Neutrophil (primary cell): ENCODE measurements at regions not wholly inside any gene's neighbourhood (a gene's known extent, or its start where the extent isn't known, plus 50 kb on each side); places are given as distances from the start of the nearest gene placed in this dataset.

Experiments
- H3K27ac ChIP-seq: fragments of 200-600 bp; sonication (generic); 2 replicates; pipeline ENCODE4 v1.5.1; 2016; ENCODE audit warnings: mild to moderate bottlenecking, moderate library complexity
- H3K27me3 ChIP-seq: fragments of 200-600 bp; sonication (generic); 2 replicates; pipeline ENCODE4 v1.6.0; 2016; ENCODE audit warnings: mild to moderate bottlenecking
- H3K36me3 ChIP-seq: fragments of 200-600 bp; sonication (generic); 2 replicates; pipeline ENCODE4 v1.5.1; 2017
- H3K4me1 ChIP-seq, 2 experiments: fragments of 200-600 bp in 1 of 2; sonication (generic) in 1 of 2; 1 replicate in 1 of 2; 2 replicates in 1 of 2; pipeline versions ENCODE4 v1.5.1 to v1.6.1; 2013 to 2016; ENCODE audit warnings: low read depth in 1 of 2, low read length in 1 of 2, mild to moderate bottlenecking in 1 of 2, moderate library complexity in 1 of 2; ENCODE audit not compliant: control insufficient read depth in 1 of 2, insufficient read depth in 1 of 2
- H3K4me3 ChIP-seq, 2 experiments: fragments of 200-600 bp in 1 of 2; sonication (generic) in 1 of 2; 1 replicate in 1 of 2; 2 replicates in 1 of 2; pipeline ENCODE4 v1.5.1; 2013 to 2016; ENCODE audit warnings: low read depth in 1 of 2, low read length in 1 of 2, mild to moderate bottlenecking in 1 of 2, moderate library complexity in 1 of 2
- H3K9me3 ChIP-seq: fragments of 200-600 bp; sonication (generic); 2 replicates; pipeline ENCODE4 v1.5.1; 2016
- TF ChIP-seq, protein P1 (sequence below): fragments of 200-600 bp; sonication (generic); IDR thresholded peaks from 2 replicates; pipeline ENCODE4 v1.5.1; 2016; ENCODE audit warnings: antibody characterized with exemption

DNA sequence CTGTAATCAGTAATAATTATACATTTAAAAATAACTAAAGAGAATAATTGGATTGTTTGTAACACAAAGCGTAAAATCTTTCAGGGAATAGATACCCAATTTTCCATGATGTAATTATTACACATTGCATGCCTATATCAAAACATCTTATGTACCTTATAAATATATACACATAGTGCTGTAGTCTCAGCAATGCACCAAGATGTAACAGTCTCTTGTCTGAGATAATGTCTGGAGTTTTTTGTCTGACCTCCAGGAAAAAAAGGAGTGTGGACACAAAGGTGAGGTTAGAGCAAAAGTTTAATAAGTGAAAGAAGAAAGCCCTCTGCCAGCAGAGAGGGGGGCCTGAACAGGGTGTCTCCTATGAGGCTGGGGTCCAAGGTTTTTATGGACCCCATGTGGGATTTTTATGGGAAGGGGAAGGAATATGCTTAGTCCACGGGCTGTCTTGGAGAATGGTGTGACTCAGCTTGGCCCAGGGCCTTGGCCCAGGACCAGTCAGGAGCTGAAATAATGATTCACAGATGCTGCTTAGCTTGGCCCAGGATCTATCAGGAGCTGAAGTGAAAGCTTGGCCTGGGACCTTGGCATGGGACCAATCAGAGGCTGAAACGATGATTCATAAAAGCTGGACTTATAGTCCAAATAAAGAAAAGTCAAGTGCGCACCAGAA lies 545.0 kb downstream of the ZPLD1 start:
- Histone ChIP-seq H3K4me3 (no peak overlapping the region), H3K9me3 (no peaks in the 10 kb centered on the region), H3K27ac (no peak overlapping the region), H3K36me3 (no peaks in the 10 kb centered on the region), H3K27me3 (no peaks in the 10 kb centered on the region), H3K4me1 (no peaks in the 10 kb centered on the region)
- TF ChIP-seq, protein P1, sequence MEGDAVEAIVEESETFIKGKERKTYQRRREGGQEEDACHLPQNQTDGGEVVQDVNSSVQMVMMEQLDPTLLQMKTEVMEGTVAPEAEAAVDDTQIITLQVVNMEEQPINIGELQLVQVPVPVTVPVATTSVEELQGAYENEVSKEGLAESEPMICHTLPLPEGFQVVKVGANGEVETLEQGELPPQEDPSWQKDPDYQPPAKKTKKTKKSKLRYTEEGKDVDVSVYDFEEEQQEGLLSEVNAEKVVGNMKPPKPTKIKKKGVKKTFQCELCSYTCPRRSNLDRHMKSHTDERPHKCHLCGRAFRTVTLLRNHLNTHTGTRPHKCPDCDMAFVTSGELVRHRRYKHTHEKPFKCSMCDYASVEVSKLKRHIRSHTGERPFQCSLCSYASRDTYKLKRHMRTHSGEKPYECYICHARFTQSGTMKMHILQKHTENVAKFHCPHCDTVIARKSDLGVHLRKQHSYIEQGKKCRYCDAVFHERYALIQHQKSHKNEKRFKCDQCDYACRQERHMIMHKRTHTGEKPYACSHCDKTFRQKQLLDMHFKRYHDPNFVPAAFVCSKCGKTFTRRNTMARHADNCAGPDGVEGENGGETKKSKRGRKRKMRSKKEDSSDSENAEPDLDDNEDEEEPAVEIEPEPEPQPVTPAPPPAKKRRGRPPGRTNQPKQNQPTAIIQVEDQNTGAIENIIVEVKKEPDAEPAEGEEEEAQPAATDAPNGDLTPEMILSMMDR: no peak

DNA sequence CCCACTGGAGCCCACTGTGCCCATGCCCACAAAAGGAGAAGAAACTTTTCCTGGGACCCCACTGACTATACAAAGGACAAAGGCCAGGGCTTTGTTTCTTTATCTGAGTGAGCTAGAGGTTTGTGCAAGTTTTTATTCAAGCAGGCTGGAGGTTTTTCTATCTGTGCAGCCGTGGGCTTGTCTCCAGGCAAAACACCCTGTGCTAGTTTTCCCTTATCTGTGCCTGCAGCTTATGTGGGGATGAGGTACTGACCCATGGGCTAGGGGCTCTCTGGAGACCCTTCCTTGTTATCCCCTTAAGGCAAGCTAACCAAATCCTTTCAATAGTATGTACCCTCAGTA lies 545.5 kb downstream of the ZPLD1 start:
- Histone ChIP-seq H3K36me3 (no peaks in the 10 kb centered on the region), H3K4me1 (no peaks in the 10 kb centered on the region), H3K4me3 (no peak overlapping the region), H3K27ac (no peak overlapping the region), H3K27me3 (no peaks in the 10 kb centered on the region), H3K9me3 (no peaks in the 10 kb centered on the region)
- TF ChIP-seq, protein P1: no peak

DNA sequence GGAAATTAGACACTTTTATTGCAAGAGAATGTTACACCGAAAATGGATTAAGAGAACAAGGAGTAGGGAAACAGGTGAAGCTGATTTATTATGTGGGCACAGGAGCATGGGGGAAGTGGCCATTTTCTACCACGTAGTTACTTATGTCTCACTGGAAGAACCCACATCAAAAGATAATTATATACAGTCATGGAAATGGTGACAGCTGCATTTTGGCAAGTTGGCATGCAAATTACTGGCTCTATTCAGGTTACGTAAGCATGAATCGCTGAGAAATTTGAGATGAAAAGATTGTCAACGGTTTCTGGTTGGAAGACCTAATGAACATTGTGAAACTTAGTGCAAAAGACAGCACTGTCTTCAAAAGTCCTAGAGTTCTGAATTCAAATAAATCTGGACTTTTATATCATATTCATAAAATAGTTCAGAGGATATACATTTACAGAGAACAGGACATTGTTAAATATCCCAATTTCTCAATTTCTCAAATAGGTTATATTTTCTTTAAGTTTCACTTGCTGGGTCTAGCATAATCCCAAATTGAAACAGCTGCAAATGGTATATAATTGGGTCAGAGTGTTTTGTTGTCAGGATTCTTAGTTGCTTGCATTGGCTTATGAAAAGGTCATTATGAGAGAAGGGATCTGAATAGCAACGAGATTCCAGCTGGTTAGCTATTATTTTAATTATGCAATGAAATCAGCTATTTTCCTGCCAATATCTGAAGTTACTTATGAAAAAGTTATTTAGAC lies 567.8 kb downstream of the ZPLD1 start:
- Histone ChIP-seq H3K27ac (no peak overlapping the region), H3K36me3 (no peaks in the 10 kb centered on the region), H3K27me3 (no peaks in the 10 kb centered on the region), H3K9me3 (no peaks in the 10 kb centered on the region), H3K4me3 (no peak overlapping the region), H3K4me1 (no peaks in the 10 kb centered on the region)
- TF ChIP-seq, protein P1: no peak

DNA sequence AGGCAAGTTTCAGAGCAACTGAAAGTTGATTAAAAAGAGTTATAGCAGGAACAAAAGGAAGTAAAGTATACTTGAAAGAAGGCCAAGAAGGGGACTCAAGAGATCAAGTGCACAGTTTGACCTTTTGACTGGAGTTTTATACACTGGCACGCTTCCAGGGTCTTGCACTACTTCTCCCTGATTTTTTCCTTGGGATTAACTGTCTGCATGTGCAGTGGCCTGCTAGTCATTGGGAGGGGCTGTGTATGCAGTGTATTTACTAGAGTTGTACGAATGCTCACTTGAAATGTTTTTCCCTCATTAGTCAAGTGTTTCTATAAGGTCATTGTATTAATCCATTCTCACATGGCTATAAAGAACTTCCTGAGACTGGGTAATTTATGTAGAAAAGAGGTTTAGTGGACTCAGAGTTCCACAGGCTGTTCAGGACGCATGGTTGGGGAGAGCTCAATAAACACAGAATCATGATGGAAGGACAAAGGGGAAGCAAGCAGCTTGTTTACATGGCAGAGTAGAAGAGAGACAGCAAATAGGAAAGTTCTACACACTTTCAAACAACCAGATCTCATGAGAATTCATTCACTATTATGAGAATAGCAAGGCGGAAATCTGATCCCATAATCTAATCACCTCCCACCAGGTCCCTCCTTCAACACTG lies 571.8 kb downstream of the ZPLD1 start:
- H3K27ac ChIP-seq: no peak overlapping the region

DNA sequence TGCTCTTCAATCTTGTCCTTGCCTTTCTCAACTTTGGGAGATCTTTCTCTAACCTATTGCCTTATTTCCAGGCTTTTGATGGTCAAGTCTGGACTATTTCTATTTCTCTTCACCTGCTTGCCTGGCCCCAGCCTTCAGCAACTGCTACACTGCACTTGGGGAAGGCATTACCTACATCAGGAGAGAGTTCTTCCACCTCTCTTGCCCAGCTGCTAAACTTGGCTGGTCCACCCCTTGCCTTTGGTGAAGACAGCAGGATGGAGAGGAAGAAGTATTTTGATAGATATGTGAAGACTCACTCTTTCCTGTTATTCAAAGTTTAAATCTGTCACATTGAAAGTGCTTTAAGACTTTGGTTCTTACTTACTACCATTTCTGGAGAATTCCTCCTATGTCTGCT lies 574.8 kb downstream of the ZPLD1 start:
- Histone ChIP-seq H3K36me3 (no peaks in the 10 kb centered on the region), H3K9me3 (no peaks in the 10 kb centered on the region), H3K4me1 (no peaks in the 10 kb centered on the region), H3K27ac (no peak overlapping the region), H3K4me3 (no peak overlapping the region), H3K27me3 (no peaks in the 10 kb centered on the region)
- TF ChIP-seq, protein P1: no peak

More for the DNA sequence above, 571.8 kb downstream of the ZPLD1 start:
- TF ChIP-seq, protein P1: no peak
- Histone ChIP-seq H3K27me3 (no peaks in the 10 kb centered on the region), H3K4me1 (no peaks in the 10 kb centered on the region), H3K9me3 (no peaks in the 10 kb centered on the region), H3K36me3 (no peaks in the 10 kb centered on the region), H3K4me3 (no peak overlapping the region)
